Cardiac muscle cell (in vitro differentiated cells and primary cell): ENCODE measurements at regions not wholly inside any gene's neighbourhood (a gene's known extent, or its start where the extent isn't known, plus 50 kb on each side); places are given as distances from the start of the nearest gene placed in this dataset.

Experiments used
- DNase-seq, 2 donors: peaks; one replicate each; pipeline versions ENCODE4 v3.0.0 to v3.0.0-alpha.2; 2010 to 2017; ENCODE audit warnings: low read depth in 1 of 2, low spot score in 1 of 2
- H3K27ac ChIP-seq: fragments of 200-600 bp; sonication (generic); 2 replicates; pipeline ENCODE4 v1.5.1; 2016
- H3K27me3 ChIP-seq: fragments of 200-600 bp; sonication (generic); 2 replicates; pipeline ENCODE4 v1.6.0; 2016; ENCODE audit warnings: control low read depth
- H3K36me3 ChIP-seq: fragments of 200-600 bp; sonication (generic); 2 replicates; pipeline ENCODE4 v1.5.1; 2016; ENCODE audit warnings: control low read depth
- H3K4me1 ChIP-seq: fragments of 200-600 bp; sonication (generic); 2 replicates; pipeline ENCODE4 v1.8.1; 2017; ENCODE audit warnings: low read depth, mild to moderate bottlenecking, mixed run types
- H3K4me3 ChIP-seq: fragments of 200-600 bp; sonication (generic); 2 replicates; pipeline ENCODE4 v1.5.1; 2016; ENCODE audit warnings: mild to moderate bottlenecking
- H3K9me3 ChIP-seq: fragments of 200-600 bp; sonication (generic); 2 replicates; pipeline ENCODE4 v1.5.1; 2017; ENCODE audit warnings: low read depth, mild to moderate bottlenecking, control low read depth
- TF ChIP-seq, protein P1 (sequence below): IDR thresholded peaks from 2 replicates; pipeline ENCODE4 v1.5.1; 2012; ENCODE audit warnings: low read depth, mild to moderate bottlenecking, low read length

DNA sequence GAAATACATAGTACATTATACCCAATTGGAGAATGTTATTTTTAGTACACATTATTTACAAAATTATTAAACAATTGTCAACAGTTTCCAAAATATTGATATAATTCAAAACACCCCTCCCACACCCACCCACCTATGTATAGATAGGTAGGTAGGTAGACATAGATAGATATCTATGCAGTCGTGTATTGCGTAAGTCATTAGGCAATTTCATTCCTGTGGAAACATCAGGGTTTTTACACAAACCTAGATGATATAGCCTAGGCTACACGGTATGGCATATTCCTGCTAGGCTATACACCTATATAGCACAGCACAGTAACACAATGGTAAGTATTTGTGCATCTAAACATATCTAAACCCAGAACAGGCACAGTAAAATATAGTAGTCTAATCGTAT is 377.3 kb downstream of the ANXA1 start:
- no peaks in the 10 kb centered on the region for H3K27me3 ChIP-seq
- no peaks in the 10 kb centered on the region for H3K9me3 ChIP-seq
- no peaks in the 10 kb centered on the region for H3K4me1 ChIP-seq
- H3K36me3 ChIP-seq = no peaks in the 10 kb centered on the region
- no peak overlapping the region for H3K4me3 ChIP-seq
- no peak overlapping the region for H3K27ac ChIP-seq
- TF ChIP-seq, protein P1, sequence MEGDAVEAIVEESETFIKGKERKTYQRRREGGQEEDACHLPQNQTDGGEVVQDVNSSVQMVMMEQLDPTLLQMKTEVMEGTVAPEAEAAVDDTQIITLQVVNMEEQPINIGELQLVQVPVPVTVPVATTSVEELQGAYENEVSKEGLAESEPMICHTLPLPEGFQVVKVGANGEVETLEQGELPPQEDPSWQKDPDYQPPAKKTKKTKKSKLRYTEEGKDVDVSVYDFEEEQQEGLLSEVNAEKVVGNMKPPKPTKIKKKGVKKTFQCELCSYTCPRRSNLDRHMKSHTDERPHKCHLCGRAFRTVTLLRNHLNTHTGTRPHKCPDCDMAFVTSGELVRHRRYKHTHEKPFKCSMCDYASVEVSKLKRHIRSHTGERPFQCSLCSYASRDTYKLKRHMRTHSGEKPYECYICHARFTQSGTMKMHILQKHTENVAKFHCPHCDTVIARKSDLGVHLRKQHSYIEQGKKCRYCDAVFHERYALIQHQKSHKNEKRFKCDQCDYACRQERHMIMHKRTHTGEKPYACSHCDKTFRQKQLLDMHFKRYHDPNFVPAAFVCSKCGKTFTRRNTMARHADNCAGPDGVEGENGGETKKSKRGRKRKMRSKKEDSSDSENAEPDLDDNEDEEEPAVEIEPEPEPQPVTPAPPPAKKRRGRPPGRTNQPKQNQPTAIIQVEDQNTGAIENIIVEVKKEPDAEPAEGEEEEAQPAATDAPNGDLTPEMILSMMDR = no peak
- no peak for DNase-seq

DNA sequence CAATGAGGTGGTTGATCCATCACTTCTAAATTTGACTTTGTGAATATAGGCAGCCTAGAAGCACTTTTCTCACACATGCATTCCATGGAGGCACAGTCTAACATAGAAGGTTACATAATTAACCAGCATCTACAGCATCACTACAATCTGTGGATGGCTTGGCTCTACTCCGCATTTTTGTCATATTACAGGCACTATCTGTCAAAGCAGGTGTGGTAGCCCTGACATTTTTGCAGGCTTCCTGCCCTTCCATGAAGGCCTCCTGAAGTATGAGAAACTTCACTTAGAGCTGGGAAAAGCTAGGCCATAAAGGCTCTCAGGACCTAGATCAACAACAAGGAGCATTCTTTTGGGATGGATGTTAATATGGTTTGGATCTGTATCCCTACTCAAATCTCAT is 378.0 kb downstream of the ANXA1 start:
- TF ChIP-seq, protein P1 = no peak
- Histone ChIP-seq H3K4me3 (no peak overlapping the region), H3K9me3 (no peaks in the 10 kb centered on the region), H3K4me1 (no peaks in the 10 kb centered on the region), H3K27ac (no peak overlapping the region), H3K36me3 (no peaks in the 10 kb centered on the region), H3K27me3 (no peaks in the 10 kb centered on the region)
- DNase-seq = no peak

DNA sequence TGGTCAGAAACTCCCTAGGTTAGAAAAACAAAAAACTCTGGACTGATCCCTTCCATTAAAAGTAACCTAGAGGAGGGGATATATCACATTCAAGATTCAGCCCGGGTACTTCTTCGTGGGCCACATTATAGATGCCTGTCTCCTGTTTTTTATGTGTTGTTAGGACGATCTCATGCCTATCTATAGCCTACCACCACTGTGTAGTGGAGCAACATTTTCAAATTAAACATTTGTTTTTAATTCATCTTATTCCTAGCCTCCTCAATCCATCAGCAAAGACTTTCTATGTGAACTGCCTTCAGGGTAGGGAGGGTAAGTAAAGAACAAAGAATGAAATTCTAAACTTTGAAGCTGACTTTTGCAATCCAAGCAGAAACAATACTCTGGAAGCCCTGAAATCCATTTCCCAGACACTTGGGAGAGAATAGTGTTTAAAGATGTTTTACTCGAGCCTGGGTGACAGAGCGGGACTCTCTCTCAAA is 379.4 kb downstream of the ANXA1 start:
- H3K9me3 ChIP-seq = no peaks in the 10 kb centered on the region
- no peaks in the 10 kb centered on the region for H3K36me3 ChIP-seq
- H3K27ac ChIP-seq = no peak overlapping the region
- TF ChIP-seq, protein P1 = no peak
- DNase-seq = no peak
- H3K4me3 ChIP-seq = no peak overlapping the region
- H3K4me1 ChIP-seq = no peaks in the 10 kb centered on the region
- H3K27me3 ChIP-seq = no peaks in the 10 kb centered on the region

DNA sequence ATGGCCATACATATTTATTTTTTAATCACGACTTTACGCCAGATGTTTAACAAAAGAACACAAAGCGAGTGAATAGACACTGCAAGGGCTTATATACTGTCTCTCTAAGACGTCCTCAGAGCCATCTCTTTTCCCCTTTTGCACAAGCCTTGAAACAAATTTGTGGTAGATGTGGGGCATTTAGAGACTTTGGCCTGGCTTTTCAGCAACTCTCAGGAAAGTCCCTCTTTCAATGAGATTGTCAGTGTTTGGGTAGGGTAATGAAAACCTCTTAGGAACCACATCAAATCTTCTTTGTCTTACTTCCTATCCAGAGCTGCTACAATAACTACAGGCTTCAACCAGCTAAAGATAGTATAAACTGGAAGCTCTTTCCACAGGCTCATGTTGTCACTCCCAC is 380.0 kb downstream of the ANXA1 start:
- DNase-seq = no peak
- Histone ChIP-seq H3K4me1 (no peaks in the 10 kb centered on the region), H3K36me3 (no peaks in the 10 kb centered on the region), H3K9me3 (no peaks in the 10 kb centered on the region), H3K27ac (no peak overlapping the region), H3K27me3 (no peaks in the 10 kb centered on the region), H3K4me3 (no peak overlapping the region)
- TF ChIP-seq, protein P1 = no peak

DNA sequence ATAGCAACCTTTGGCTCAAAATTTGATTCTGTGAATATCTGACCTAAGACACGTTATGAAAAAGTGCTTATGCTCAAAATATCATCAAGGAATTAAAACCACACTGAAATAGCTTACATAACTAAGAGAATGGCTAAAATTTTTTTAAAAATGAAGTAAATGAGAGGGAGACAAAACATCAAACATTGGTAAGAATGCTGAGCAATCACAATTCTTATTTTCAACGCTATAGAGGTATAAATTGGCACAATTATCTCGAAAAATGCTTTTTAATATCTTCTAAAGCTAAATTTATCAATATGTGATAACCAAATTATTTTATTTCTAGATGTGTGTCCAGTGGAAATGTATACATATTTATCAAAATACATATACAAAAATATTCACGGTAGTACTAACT is 381.3 kb downstream of the ANXA1 start:
- no peak for DNase-seq
- no peaks in the 10 kb centered on the region for H3K27me3 ChIP-seq
- no peaks in the 10 kb centered on the region for H3K9me3 ChIP-seq
- H3K4me3 ChIP-seq = no peak overlapping the region
- H3K27ac ChIP-seq = no peak overlapping the region
- H3K4me1 ChIP-seq = no peaks in the 10 kb centered on the region
- TF ChIP-seq, protein P1 = no peak
- no peaks in the 10 kb centered on the region for H3K36me3 ChIP-seq

DNA sequence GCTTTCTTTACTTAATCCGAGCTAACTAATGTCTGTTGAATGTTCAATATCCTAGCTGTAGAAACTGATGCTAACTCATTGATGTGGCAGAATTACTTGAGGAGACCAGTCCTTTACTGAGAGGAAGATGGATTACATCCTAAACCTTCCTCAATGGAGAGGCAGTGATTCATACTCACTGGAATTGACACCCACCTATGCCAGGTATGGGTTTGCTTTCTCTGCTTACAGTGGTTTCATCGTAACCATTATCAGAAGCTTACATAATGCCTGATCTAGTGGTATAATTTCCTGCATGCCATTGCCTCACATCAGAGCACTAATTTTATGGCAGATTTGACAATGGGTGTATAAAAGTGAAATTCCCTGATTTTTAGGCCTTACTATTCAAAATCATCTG is 384.7 kb downstream of the ANXA1 start:
- no peaks in the 10 kb centered on the region for H3K36me3 ChIP-seq
- H3K4me1 ChIP-seq = no peaks in the 10 kb centered on the region
- no peaks in the 10 kb centered on the region for H3K27me3 ChIP-seq
- H3K9me3 ChIP-seq = no peaks in the 10 kb centered on the region
- H3K27ac ChIP-seq = no peak overlapping the region
- no peak overlapping the region for H3K4me3 ChIP-seq
- DNase-seq = no peak
- TF ChIP-seq, protein P1 = no peak
